NCI-H345 treated with DMSO at 0.1 percent for 48 hours (cell line): ENCODE measurements at regions not wholly inside any gene's neighbourhood (a gene's known extent, or its start where the extent isn't known, plus 50 kb on each side); places are given as distances from the start of the nearest gene placed in this dataset.
"Not testable (repeated sequence)": the region's sequence is repeated elsewhere in the genome, so short reads cannot be mapped to it uniquely, and the experiment has no call there.

Source experiments
- DNase-seq: peaks from one replicate; lab custom pipeline; 2025; ENCODE audit not compliant: unreplicated experiment; lab: John Stamatoyannopoulos, UW

DNA sequence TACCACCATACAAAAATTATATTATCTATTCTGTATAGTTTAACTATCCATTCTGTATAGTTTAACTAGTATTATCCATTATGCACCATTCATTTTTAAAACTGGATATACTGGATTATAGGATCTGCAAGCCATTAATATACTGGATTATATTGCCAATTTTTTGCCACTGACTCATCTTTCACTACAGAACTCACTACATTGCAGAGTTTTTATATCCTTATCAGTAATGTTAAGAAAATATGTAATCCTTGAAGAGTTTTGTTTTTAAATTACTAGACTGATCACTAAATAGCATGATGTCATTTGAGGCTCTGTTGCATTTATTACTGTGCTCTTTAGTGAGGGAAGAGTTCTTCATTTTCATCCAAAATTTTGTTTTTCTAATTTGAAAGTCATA lies 109.8 kb upstream of the SNX2 start:
- DNase-seq = no peak

DNA sequence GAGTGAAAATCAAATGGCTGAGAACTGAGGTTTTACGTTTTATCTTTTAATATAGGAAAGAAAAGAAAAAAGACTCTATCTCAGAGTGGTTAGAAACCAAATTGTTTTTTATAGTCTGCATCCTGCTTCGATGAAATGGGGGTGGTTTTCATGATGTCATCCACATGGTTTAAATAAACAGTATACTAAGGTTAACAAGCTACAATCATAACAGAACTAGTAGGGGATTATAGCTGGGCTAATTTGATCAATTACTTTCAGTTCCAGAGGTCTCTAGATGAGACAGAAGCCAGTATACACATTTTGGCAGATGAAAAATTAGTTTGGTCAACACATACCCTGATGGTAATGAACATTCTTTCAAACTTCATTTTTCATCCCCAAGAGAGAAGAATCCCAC lies 106.3 kb upstream of the SNX2 start:
- no peak for DNase-seq

DNA sequence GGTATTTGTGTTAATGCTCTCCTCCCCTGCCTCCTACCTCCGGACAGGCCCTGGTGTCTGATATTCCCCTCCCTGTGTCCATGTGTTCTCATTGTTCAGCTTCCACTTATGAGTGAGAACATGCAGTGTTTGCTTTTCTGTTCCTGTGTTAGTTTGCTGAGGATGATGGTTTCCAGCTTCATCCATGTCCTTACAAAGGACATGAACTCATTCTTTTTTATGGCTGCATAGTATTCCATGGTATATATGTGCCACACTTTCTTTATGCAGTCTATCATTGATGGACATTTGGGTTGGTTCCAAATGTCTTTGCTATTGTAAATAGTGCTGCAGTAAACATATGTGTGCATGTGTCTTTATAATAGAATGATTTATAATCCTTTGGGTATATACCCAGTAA lies 105.2 kb upstream of the SNX2 start:
- DNase-seq = not testable (repeated sequence)

DNA sequence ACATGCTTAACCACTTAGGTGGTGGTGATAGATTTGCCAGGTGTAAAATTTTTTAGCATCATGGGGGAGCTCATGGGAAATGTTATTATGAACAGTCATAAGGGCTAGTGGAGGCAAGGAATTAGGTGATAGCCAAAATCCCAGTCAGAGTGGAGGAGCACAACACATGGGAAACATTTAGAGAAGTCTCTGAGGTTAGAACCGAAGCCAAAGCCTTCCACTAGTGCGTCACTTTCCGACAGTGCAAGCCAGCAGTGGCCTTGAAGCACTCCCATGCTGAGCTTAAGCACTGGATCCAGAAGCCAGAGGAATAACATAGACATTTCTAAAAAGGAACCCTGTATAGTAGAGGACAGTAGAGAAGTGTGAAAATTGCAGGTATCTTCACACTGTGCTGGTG lies 101.5 kb upstream of the SNX2 start:
- DNase-seq = no peak

DNA sequence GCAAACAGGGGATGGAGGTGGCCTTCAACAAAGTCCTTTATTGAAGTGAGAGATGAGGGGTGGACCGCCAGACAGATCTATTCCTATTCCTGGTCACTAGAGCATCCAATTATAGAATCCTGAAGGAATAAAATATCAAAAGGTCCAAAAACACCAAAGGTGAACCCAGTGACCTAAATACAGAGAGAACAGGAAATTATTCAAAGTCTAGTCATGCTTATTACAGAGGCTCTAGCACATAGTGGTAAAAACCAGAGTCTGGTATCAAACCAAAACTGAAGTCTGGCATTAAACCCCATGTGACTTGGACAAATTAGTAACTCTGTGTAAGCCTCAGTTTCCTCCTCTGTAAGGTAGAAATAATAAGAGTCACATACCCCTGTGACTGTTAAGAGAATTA lies 100.5 kb upstream of the SNX2 start:
- no peak for DNase-seq

DNA sequence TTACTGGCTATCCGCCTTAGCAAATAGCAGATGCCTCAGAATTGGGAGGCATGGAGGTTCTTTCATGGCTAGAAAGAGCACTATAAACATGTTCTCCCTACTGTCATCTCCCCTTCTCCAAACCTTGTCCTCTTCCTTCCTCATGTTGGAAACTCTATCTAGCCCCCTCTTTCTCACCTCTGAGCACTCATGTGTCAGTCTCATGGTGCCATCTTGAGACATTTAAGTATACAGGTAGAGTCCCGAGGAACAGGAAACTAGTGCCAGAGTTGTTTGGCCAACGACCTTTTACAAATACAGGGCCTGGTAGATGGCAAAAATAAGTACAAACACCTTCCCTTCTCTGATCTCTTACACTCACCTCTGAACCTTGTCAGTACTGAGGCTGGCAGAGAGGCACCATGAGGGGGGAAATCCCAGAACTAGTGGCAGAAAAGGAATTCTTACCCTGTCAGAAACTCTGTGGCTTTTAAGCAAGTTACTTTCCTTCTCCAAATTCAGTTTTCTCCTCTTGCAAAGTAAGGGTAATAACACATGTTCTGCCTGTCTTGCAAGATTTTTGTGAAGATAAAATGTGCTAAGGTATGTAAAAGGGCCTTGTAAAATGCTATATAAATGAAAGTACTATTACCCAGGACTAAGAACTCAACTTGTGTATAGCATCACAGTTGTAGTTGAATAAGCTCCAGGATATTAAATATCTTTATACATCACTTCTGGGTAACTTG lies 94.1 kb upstream of the SNX2 start:
- no peak for DNase-seq

DNA sequence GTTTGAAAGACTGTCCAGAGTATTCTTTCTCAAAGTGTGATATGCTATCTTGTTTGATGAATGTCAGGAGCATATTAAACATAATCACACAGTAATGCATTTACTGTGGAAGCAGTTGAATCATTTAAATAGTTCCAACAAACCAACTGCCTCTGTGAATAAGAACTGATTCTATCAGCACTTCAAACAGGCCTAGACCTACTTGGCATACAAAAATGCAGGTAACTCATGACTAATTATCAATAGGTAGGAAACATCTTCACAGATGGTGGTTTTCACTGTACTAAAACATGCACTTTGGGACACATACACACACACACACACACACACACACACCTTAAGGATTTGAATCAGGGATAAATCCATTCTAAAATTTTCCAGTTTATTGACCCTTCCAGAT lies 91.2 kb upstream of the SNX2 start:
- no peak for DNase-seq

DNA sequence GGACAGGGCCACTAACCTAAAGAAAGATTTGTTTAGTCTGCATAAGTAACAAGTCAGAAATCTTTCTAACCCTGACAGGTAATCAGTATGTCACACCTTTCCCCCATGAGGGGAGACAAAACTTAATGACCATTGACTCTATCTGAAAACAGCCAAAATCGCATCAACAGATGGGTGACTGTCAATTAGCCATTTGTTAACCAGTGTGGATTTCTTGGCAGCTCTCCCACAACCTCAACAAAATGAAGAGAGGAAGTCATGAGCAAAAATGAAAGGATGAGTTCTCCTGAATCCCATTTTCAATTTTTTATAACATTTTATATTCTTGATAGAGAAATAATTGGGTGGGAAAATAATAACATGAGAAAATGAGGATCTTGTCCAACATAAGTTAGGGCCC lies 84.6 kb upstream of the SNX2 start:
- DNase-seq = no peak

DNA sequence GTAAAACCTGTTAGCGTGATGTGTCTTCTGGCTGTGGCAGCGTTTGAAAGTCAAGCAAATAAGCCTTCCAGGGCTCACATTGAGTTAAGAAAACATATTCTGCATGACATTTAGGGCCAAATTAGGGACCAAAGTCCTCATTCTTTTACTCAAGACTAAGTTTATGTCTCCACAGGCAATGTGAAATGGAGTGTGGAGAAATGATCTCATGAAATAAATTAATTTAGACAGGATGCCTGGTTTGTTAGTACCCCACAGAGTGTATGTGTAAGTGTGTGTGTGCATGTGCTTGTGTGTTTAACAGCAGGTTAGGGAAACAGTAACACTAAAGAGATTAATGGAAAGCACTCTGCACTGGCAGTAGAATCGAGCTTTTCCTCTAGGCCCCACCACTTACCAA lies 82.9 kb upstream of the SNX2 start:
- DNase-seq = no peak

DNA sequence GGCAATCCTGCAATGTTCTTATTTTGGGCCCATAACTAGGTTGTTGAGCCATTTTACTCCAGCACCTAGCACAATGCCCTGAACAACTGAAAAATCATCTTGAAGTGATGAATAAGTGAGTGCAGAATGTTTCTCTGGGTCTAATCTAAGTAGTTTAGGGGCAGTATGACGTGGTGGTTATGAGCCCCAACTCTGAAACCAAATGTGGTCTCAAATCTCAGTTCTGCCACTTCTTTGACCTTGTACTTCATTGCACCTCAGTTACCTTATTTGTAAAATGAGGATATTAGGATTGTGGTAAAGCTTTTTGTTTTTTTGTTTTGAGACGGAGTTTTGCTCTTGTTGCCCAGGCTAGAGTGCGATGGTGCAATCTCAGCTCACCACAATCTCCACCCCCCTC lies 80.9 kb upstream of the SNX2 start:
- no peak for DNase-seq

DNA sequence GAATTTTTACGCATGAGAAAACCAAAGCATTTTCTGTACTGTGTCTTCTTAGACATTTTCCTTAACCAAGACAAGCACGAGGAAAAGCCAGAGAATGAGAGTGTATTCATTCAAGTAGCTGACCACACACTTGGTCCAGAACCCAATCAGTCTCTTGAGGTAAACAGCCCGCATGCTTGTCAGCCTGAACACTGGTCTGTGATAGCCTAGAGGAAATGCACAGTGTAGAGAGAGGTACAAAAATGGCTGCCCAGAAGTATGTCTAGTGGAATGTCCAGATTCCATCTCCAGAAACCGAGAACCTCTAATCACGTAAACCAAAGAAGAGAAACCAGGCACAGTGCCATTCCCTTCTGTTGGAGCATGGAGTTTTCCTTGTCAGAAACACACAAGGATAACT lies 80.0 kb upstream of the SNX2 start:
- no peak for DNase-seq

DNA sequence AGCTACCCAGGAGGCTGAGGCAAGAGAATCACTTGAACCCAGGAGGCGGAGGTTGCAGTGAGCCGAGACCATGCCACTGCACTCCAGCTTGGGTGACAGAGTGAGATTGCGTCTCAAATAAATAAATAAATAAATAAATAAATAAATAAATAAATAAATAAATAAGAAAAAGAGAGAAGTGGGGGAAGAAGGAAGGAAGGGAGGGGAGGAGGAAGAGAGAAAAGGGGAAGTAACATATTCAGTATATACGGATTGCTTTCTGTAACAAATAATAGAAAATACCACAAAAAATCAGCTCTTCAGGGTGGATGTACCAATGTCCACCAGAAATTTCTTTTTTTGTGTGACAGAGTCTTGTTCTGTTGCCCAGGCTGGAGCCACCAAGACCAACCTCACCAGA lies 78.1 kb upstream of the SNX2 start:
- not testable (repeated sequence) for DNase-seq

DNA sequence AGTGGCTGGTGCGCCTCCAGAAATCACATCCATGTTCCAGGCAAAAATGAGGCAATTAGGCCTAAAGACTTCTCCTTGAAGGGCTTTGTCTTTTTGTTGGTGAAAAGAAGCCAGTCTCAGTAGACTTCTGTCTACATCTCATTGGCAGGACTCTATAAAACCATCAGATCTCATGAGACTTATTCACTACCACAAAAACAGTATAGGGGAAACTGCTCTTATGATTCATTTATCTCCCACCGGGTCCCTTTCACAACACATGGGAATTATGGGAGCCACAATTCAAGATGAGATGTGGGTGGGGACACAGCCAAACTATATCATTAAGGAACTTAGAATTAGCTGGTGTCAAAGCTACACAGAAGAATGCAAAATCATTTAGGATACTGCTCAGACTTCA lies 77.7 kb upstream of the SNX2 start:
- DNase-seq = no peak

DNA sequence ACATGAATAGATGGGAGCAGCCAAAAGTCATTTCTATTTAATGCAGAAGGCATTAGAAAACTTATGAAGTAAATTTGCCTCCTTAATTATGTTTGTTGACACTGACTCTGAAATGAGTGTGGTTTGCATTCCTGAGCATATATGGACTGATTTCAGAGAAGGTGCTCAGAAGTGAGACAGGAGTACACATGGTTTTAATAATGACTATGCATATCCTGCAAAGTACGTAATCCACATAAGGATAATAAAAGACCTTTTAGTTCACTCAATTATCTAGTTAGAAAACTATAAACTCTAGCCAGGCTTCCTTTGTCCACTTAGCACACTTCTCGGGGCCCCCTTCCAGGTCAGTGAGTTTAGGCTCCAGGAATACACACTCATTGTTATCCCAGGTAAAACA lies 75.7 kb upstream of the SNX2 start:
- DNase-seq = no peak

DNA sequence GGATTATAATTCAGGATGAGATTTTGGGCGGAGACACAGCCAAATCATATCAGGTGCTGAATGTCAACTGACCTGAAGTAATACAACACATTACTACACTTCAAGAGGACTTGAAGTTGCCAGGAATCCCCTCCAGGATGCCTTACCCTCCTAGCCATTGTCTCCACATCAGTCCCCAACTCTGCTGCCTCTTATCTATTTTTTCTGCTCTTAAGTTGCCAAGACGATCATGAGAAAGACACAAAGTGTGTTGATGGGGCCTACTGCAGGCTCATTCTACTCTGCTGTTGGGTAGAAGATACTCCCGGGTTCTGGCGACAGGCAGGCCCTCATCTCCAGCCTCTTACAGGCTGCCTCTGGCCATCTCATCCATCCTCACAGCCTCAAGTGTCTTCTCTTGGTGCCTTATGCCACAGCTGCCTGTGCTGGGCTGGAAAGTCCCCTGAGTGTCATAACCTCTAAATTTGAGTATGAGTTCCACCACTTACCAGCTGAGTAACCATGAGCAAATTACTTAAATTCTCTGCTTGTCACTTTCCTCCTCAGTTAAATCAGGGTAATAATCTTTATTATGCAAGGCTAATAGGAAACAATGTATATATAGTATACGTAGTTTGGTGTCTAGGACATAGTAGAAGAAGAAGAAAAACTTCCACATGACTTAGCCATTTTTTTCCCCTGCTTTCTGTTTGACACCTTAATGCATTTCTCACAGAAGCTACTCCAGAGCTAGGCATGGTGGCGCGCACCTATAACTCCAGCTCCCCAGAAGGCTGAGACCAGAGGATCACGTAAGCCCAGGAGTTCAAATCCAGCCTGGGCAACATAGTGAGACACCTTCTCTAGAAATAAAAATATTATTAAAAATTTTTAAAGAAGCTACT lies 73.0 kb upstream of the SNX2 start:
- no peak for DNase-seq

DNA sequence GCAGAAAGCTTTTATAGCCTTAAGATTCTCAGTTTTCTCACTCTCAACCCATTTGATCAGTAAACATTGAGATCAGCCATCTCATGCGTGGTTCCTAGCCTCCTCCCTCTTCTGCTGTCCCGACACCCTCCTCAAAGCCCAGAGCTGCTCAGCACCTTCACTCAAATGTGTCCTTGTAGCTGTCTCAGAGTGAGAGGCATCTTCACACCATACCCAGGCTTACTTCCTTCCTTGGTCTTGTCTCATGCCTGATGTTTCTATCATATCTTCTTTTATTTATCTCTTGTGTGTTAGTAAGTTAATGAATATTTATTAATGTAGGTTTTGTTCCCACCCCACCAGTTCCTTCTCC lies 72.4 kb upstream of the SNX2 start:
- DNase-seq = no peak

DNA sequence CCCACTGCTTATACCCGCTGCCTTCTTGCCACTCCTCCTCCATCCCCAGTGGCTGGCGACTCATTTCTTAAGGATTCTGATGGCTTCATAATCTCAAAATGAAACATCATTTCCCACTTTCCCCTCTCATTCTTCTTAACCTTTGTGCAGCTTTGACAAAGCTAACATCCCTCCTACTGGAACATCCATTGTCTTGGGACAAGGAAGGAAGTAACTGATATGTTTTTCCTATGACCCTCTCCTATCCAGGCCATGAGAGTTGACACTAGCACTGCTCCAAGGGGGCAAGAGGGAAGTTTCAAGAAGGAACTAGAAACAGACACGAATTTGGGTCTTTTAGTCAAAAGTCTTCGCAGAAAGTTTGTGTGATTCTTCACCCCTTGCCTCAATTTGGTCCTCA lies 71.7 kb upstream of the SNX2 start:
- no peak for DNase-seq

DNA sequence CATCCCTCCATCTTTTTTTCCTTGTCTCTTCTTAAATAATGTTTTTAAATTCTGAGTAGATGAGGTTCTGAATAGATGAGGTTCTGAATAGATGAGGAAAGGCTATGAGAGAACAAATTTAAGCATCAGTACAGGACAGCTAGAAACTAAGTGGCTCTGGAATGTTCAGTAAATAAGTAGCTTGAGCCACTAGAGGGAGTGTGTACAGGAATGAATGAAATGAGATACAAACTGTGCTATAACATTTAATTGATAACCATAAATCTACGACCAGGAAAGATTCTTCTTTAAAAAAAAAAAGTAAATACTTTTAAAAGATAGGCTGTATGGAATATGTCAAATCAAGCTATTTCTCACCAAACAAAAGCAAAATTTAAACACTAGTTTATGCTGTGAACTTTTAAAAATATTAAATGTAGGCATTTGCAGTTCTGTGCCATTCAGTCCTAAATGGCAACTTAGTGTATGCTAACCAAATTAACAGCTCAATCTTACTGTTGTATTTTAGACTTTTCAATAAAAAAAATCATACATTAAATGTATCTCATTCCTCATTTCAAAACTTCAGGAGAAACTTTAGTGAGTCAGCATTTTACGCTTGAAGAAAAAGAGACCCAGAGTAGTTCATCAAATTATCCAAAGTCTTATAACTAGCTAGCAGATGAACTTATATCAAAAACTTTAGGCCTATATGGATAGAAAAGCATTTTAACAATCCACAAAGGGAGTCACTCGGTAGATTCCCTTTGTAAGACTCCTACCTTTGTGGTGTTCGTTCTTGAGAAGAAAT lies 70.4 kb upstream of the SNX2 start:
- no peak for DNase-seq

DNA sequence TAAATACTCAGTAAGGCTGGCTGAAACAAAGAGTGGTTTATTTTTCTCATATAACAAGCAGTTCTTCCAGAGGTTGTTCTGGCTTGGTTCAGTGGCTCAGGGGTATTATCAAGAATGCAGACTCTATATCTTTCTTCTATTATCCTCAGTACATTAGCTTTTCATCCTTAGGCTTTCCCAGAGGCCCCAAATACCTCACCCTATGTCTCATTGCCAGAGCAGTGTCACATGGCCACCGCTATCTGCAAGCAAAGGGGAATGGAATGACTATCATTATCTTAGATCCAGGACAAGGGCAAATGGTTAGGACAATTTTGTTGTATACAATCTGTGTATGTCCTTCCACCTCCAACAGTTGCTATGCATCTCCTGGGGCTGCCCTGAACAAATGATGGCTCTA lies 69.0 kb upstream of the SNX2 start:
- DNase-seq = no peak

DNA sequence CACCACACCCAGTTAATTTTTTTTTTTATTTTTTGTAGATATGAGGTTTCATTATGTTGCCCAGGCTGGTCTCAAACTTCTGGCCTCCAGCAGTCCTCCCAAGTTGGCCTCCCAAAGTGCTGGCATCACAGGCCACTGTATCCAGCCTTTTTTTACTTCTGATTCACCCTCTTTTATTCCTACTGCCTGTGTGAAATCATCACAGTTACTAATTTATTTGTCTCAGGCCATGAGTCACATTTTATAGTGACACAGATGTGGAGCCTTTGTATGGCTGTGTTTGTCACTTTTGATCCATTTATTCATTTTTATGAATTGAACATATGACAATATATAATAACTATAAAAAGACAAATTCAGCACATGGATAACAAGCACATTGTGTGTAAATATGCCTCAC lies 67.1 kb upstream of the SNX2 start:
- DNase-seq = no peak

DNA sequence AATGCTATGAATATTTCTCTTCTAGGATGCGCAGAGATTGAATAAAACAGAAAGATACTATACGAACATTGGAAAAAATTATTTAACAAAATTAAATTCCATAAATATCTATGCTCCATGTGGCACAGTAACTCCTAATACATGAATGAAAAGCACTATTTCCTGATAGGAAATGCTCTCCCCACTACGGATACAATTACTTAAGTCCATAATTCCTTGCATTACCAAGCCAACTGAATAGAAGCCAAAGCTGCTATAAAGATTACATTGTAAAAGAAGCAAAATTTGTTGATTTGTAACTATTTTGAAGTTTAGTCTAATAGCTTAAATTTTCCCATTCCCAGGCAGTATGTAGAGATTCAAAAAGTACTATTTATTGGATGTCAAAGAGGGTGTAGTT lies 61.8 kb upstream of the SNX2 start:
- no peak for DNase-seq

DNA sequence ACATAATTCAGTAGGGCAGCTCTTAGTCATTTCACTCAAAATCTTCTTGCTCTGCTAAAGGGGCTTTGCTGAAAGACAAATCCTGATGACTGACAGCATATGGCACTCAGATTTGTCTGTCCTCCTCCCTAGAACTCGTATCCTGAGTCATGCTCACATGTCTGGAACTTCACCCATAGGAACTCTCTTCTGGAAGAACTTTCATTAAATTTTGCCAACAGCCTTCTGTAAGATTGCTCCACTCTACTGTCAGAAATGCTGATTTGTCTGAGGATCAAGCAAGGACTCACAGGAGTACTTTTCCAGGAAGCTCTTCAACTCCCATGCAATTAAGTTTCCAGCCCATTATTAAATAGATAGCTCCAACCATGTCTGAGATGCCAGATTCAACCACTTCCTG lies 59.8 kb upstream of the SNX2 start:
- no peak for DNase-seq
